Panc1 (cell line): ENCODE measurements at regions not wholly inside any gene's neighbourhood (a gene's known extent, or its start where the extent isn't known, plus 50 kb on each side); places are given as distances from the start of the nearest gene placed in this dataset.

Experiments
- CTCF ChIP-seq: fragments of 450-650 bp; IDR thresholded peaks from 2 replicates; pipeline ENCODE4 v1.5.1; 2017; ENCODE audit warnings: mild to moderate bottlenecking
- POLR2AphosphoS5 ChIP-seq: IDR thresholded peaks from 2 replicates; pipeline ENCODE4 v1.6.1; 2012; ENCODE audit warnings: mild to moderate bottlenecking, low read depth, low read length, moderate library complexity
- SIN3A ChIP-seq: IDR thresholded peaks from 2 replicates; pipeline ENCODE4 v1.6.1; 2012; ENCODE audit warnings: low read depth, mild to moderate bottlenecking, low read length, moderate library complexity, borderline replicate concordance; ENCODE audit not compliant: insufficient read depth

GRCh38 chr2:234763002-234763873 is 188.6 kb upstream of the SH3BP4 start:
- TF ChIP-seq CTCF: no peak
- no peak for TF ChIP-seq POLR2AphosphoS5
- no peak for TF ChIP-seq SIN3A
